HFFc6 (cell line): ENCODE measurements at regions not wholly inside any gene's neighbourhood (a gene's known extent, or its start where the extent isn't known, plus 50 kb on each side); places are given as distances from the start of the nearest gene placed in this dataset.

ENCODE experiments used
- DNase-seq: peaks from one replicate; pipeline ENCODE4 v3.0.0-alpha.2; 2018
- H3K27ac Mint-ChIP-seq: 2 replicates; pipeline ENCODE4 v1.8.0; 2020; ENCODE audit warnings: mild to moderate bottlenecking, mixed read lengths
- H3K27me3 Mint-ChIP-seq: 2 replicates; pipeline ENCODE4 v1.8.0; 2021; ENCODE audit warnings: mild to moderate bottlenecking, moderate library complexity, mixed read lengths; ENCODE audit not compliant: insufficient read depth
- H3K36me3 Mint-ChIP-seq: 2 replicates; pipeline ENCODE4 v1.8.0; 2021; ENCODE audit warnings: low read depth, mixed read lengths
- H3K4me1 Mint-ChIP-seq: 2 replicates; pipeline ENCODE4 v1.8.0; 2020; ENCODE audit warnings: low read depth, mixed read lengths
- H3K4me3 Mint-ChIP-seq: 2 replicates; pipeline ENCODE4 v1.8.0; 2020; ENCODE audit warnings: mild to moderate bottlenecking, moderate library complexity, mixed read lengths
- H3K9me3 Mint-ChIP-seq: 2 replicates; pipeline ENCODE4 v1.8.0; 2020; ENCODE audit warnings: mild to moderate bottlenecking, mixed read lengths
- TF ChIP-seq, protein P1 (sequence below): fragments of 200-600 bp; sonication (generic); IDR thresholded peaks from 2 replicates; pipeline ENCODE4 v1.5.0; 2021; ENCODE audit warnings: antibody characterized with exemption, mild to moderate bottlenecking

DNA sequence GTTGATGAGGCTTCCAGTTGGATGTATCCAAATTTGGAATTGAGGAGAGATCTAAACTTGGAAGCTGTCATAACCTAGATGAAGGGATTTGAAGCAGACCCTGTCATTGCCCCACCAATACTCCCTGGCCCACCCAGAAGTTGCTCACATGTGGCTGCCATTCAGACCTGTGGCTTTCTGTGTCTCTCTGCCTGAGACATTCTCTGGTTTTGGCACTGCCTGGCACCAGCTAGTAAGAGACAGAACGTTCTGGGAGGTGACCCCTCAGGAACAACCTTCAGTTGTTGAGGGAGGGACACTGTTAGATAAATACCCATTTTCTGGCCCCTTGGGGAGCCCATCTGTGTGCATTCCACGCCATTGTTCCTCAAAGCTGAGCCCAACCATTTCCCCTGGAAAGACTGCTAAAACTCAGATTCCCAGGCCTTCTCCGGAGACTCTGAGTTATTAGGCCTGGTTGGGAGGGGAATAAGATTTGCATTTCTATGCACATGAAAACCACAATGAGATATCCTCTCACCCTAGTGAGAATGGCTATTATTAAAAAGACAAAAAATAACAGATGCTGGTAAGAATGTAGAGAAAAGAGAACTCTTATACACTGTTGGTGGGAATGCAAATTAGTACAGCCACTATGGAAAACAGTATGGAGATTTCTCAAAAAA is 290.4 kb downstream of the TSHZ3 start:
- TF ChIP-seq, protein P1, sequence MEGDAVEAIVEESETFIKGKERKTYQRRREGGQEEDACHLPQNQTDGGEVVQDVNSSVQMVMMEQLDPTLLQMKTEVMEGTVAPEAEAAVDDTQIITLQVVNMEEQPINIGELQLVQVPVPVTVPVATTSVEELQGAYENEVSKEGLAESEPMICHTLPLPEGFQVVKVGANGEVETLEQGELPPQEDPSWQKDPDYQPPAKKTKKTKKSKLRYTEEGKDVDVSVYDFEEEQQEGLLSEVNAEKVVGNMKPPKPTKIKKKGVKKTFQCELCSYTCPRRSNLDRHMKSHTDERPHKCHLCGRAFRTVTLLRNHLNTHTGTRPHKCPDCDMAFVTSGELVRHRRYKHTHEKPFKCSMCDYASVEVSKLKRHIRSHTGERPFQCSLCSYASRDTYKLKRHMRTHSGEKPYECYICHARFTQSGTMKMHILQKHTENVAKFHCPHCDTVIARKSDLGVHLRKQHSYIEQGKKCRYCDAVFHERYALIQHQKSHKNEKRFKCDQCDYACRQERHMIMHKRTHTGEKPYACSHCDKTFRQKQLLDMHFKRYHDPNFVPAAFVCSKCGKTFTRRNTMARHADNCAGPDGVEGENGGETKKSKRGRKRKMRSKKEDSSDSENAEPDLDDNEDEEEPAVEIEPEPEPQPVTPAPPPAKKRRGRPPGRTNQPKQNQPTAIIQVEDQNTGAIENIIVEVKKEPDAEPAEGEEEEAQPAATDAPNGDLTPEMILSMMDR = no peak
- DNase-seq = no peak
- H3K27ac Mint-ChIP-seq = no peak overlapping the region
- H3K27me3 Mint-ChIP-seq = peaks cover 3% of the 10 kb centered on the region
- no peaks in the 10 kb centered on the region for H3K9me3 Mint-ChIP-seq
- H3K36me3 Mint-ChIP-seq = no peaks in the 10 kb centered on the region
- no peak overlapping the region for H3K4me3 Mint-ChIP-seq
- no peaks in the 10 kb centered on the region for H3K4me1 Mint-ChIP-seq

GRCh38 chr19:31057476-31057875 is 291.8 kb downstream of the TSHZ3 start:
- Mint-ChIP-seq H3K27ac (no peak overlapping the region), H3K36me3 (no peaks in the 10 kb centered on the region), H3K4me1 (no peaks in the 10 kb centered on the region), H3K9me3 (no peaks in the 10 kb centered on the region), H3K27me3 (peaks cover 3% of the 10 kb centered on the region), H3K4me3 (no peak overlapping the region)
- DNase-seq = no peak
- TF ChIP-seq, protein P1 = no peak

DNA sequence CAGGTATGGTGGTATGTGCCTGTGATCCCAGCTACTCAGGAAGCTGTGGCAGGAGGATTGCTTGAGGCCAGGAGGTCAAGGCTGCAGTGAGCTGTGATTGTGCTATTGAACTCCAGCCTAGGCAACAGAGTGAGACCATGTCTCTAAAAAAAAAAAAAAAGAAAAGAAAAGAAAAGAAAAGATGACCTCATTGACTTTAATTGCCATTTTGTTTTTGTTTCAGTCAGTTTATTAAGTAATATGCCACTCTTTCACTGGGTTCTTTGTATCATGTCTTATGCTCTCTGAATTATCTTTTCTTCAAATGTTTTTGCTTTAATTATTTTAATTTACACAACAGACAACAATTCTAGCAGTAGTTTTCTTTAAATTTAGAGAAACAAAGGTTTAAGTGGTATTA is 293.8 kb downstream of the TSHZ3 start:
- Mint-ChIP-seq H3K27me3 (peaks cover 3% of the 10 kb centered on the region), H3K4me1 (no peaks in the 10 kb centered on the region), H3K27ac (no peak overlapping the region), H3K9me3 (no peaks in the 10 kb centered on the region), H3K4me3 (no peak overlapping the region), H3K36me3 (no peaks in the 10 kb centered on the region)
- TF ChIP-seq, protein P1 = no peak
- DNase-seq = no peak

- Mint-ChIP-seq H3K36me3 (no peaks in the 10 kb centered on the region), H3K27me3 (peaks cover 3% of the 10 kb centered on the region), H3K4me1 (no peaks in the 10 kb centered on the region), H3K27ac (no peak overlapping the region), H3K4me3 (no peak overlapping the region), H3K9me3 (no peaks in the 10 kb centered on the region)
- DNase-seq = peak; percentile 67
- TF ChIP-seq, protein P1 = peak; percentile 76
Measured at GRCh38 chr19:31054430-31054829, 294.8 kb downstream of the TSHZ3 start.

DNA sequence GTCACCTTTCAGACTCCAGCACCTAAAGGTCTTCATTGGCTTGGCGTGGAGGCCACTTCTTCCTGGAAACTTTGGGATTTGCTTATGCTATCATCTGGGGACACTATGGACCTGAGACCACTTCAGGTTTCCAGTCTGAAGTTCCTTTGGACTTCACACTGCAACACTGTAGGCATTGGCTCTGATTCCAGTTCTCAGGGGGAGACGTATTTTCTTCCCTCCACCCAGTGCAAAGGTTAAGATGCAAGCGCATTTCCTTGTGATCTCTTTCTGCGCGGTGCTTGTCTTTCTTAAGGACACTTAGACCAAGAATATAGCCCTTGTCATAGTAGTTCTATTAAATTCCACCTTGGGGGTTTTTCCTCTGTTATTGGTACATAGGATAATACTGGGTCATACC is 299.8 kb downstream of the TSHZ3 start:
- H3K27me3 Mint-ChIP-seq = peaks cover 7% of the 10 kb centered on the region
- H3K9me3 Mint-ChIP-seq = no peaks in the 10 kb centered on the region
- TF ChIP-seq, protein P1 = no peak
- H3K27ac Mint-ChIP-seq = no peak overlapping the region
- H3K4me3 Mint-ChIP-seq = no peak overlapping the region
- H3K4me1 Mint-ChIP-seq = no peaks in the 10 kb centered on the region
- H3K36me3 Mint-ChIP-seq = no peaks in the 10 kb centered on the region
- DNase-seq = no peak
